ENCODE measurements at regions not wholly inside any gene's neighbourhood (a gene's known extent, or its start where the extent isn't known, plus 50 kb on each side); places are given as distances from the start of the nearest gene placed in this dataset.

GRCh38 chr4:130393231-130393630 lies 1297.3 kb downstream of the C4orf33 start:
- TF ChIP-seq CTCF (IDR thresholded peaks at IDR 0.05), result no peak
- TF ChIP-seq EZH2 (IDR thresholded peaks at IDR 0.05; ENCODE audit: borderline replicate concordance, insufficient read depth, low read depth, low read length, poor library complexity, severe bottlenecking), result no peak
- POLR2A ChIA-PET, result no interaction called here
- no peak for DNase-seq
- H3K4me3 Mint-ChIP-seq, result no peak overlapping the region
- no peak overlapping the region for H3K4me3 ChIP-seq (ENCODE audit: control extremely low read depth in 1 of 5, extremely low read depth in 1 of 5, insufficient read depth in 1 of 5, low read depth in 2 of 5, low read length in 4 of 5)
- CTCF ChIA-PET, result no interaction called here
- H2AFZ ChIP-seq (ENCODE audit: insufficient read depth, low read depth, low read length, poor library complexity, severe bottlenecking), result no peak overlapping the region
- H3K27ac ChIP-seq (ENCODE audit: low read length in 2 of 2), result no peak overlapping the region
- H3K9ac ChIP-seq (ENCODE audit: low read length), result no peak overlapping the region
- no peak overlapping the region for H3K27ac Mint-ChIP-seq
- H3K4me2 ChIP-seq (replicated peaks; ENCODE audit: low read depth, low read length, poor library complexity, severe bottlenecking), result no peak overlapping the region
- H3K27me3 Mint-ChIP-seq, result no peaks in the 10 kb centered on the region
- H3K27me3 ChIP-seq (replicated peaks in 1 of 4; ENCODE audit: control extremely low read depth in 1 of 4, control insufficient read depth in 3 of 4, insufficient read depth in 4 of 4, low read length in 3 of 4), result no peaks in the 10 kb centered on the region
- H3K36me3 ChIP-seq (replicated peaks in 1 of 2; ENCODE audit: control extremely low read depth in 1 of 2, control insufficient read depth in 1 of 2, extremely low read depth in 1 of 2, insufficient read depth in 2 of 2, low read length in 1 of 2), result no peaks in the 10 kb centered on the region
- H3K9me3 Mint-ChIP-seq (ENCODE audit: insufficient read depth), result peaks cover 5% of the 10 kb centered on the region
- no peaks in the 10 kb centered on the region for H4K20me1 ChIP-seq (ENCODE audit: control insufficient read depth, insufficient read depth, low read length, poor library complexity, severe bottlenecking)
- H3K9me3 ChIP-seq (ENCODE audit: control extremely low read depth in 1 of 3, control insufficient read depth in 2 of 3, insufficient read depth in 1 of 3, low read length in 2 of 3), result no peaks in the 10 kb centered on the region
- no peaks in the 10 kb centered on the region for H3K4me1 ChIP-seq (ENCODE audit: control insufficient read depth in 2 of 2, insufficient read depth in 2 of 2, low read length in 2 of 2)
- intact Hi-C loops (cut with micrococcal nuclease), result no loop called here
- H3K4me1 Mint-ChIP-seq, result no peaks in the 10 kb centered on the region
- H3K79me2 ChIP-seq (ENCODE audit: control insufficient read depth, insufficient read depth, low read length), result no peaks in the 10 kb centered on the region
- ATAC-seq (ENCODE audit: low read depth), result no peak

- no peak for ATAC-seq (ENCODE audit: low read depth)
- H2AFZ ChIP-seq (ENCODE audit: insufficient read depth, low read depth, low read length, poor library complexity, severe bottlenecking), result no peak overlapping the region
- no peak overlapping the region for H3K27ac ChIP-seq (ENCODE audit: low read length in 2 of 2)
- H3K79me2 ChIP-seq (ENCODE audit: control insufficient read depth, insufficient read depth, low read length), result no peaks in the 10 kb centered on the region
- ChIA-PET POLR2A (no interaction called here), CTCF (no interaction called here)
- Mint-ChIP-seq H3K4me3 (no peak overlapping the region), H3K27me3 (no peaks in the 10 kb centered on the region), H3K4me1 (no peaks in the 10 kb centered on the region), H3K27ac (no peak overlapping the region), H3K9me3 (ENCODE audit: insufficient read depth) (peaks cover 5% of the 10 kb centered on the region)
- no peak overlapping the region for H3K9ac ChIP-seq (ENCODE audit: low read length)
- no peak for DNase-seq
- no peak overlapping the region for H3K4me2 ChIP-seq (replicated peaks; ENCODE audit: low read depth, low read length, poor library complexity, severe bottlenecking)
- no peaks in the 10 kb centered on the region for H3K27me3 ChIP-seq (replicated peaks in 1 of 4; ENCODE audit: control extremely low read depth in 1 of 4, control insufficient read depth in 3 of 4, insufficient read depth in 4 of 4, low read length in 3 of 4)
- 100% methylated on average over 2 of the region's 3 CpGs for WGBS (ENCODE audit: insufficient coverage)
- H3K4me1 ChIP-seq (ENCODE audit: control insufficient read depth in 2 of 2, insufficient read depth in 2 of 2, low read length in 2 of 2), result no peaks in the 10 kb centered on the region
- no peak for TF ChIP-seq EZH2 (IDR thresholded peaks at IDR 0.05; ENCODE audit: borderline replicate concordance, insufficient read depth, low read depth, low read length, poor library complexity, severe bottlenecking)
- TF ChIP-seq CTCF (IDR thresholded peaks at IDR 0.05), result no peak
- no peak overlapping the region for H3K4me3 ChIP-seq (ENCODE audit: control extremely low read depth in 1 of 5, extremely low read depth in 1 of 5, insufficient read depth in 1 of 5, low read depth in 2 of 5, low read length in 4 of 5)
- intact Hi-C loops (cut with micrococcal nuclease), result no loop called here
- H4K20me1 ChIP-seq (ENCODE audit: control insufficient read depth, insufficient read depth, low read length, poor library complexity, severe bottlenecking), result no peaks in the 10 kb centered on the region
- H3K9me3 ChIP-seq (ENCODE audit: control extremely low read depth in 1 of 3, control insufficient read depth in 2 of 3, insufficient read depth in 1 of 3, low read length in 2 of 3), result no peaks in the 10 kb centered on the region
- H3K36me3 ChIP-seq (replicated peaks in 1 of 2; ENCODE audit: control extremely low read depth in 1 of 2, control insufficient read depth in 1 of 2, extremely low read depth in 1 of 2, insufficient read depth in 2 of 2, low read length in 1 of 2), result no peaks in the 10 kb centered on the region
These were observed 1297.7 kb downstream of the C4orf33 start for GRCh38 chr4:130393642-130394041.

All from B cell (primary cell).